KMS-11 (cell line): ENCODE measurements at regions not wholly inside any gene's neighbourhood (a gene's known extent, or its start where the extent isn't known, plus 50 kb on each side); places are given as distances from the start of the nearest gene placed in this dataset.

ENCODE experiments used
- H2AFZ ChIP-seq: fragments of 200-600 bp; sonication (generic); 2 replicates; pipeline ENCODE4 v1.6.1; 2016; ENCODE audit warnings: antibody characterized with exemption, mixed run types, low read depth
- H3K27ac ChIP-seq: fragments of 200-600 bp; sonication (generic); 2 replicates; pipeline ENCODE4 v1.6.1; 2016; ENCODE audit warnings: mild to moderate bottlenecking, mixed run types
- H3K27me3 ChIP-seq: fragments of 200-600 bp; sonication (generic); 2 replicates; pipeline ENCODE4 v1.6.1; 2017; ENCODE audit warnings: mild to moderate bottlenecking, low read depth, mixed run types, moderate library complexity; ENCODE audit not compliant: insufficient read depth
- H3K36me3 ChIP-seq: fragments of 200-600 bp; sonication (generic); 2 replicates; pipeline ENCODE4 v1.6.1; 2017; ENCODE audit warnings: mild to moderate bottlenecking, mixed run types; ENCODE audit not compliant: insufficient read depth
- H3K4me1 ChIP-seq: fragments of 200-600 bp; sonication (generic); 2 replicates; pipeline ENCODE4 v1.6.1; 2016; ENCODE audit warnings: mild to moderate bottlenecking, low read depth, mixed run types; ENCODE audit not compliant: poor library complexity, severe bottlenecking
- H3K4me2 ChIP-seq: fragments of 200-600 bp; sonication (generic); 2 replicates; pipeline ENCODE4 v1.7.0; 2016; ENCODE audit warnings: mild to moderate bottlenecking, mixed run types
- H3K4me3 ChIP-seq: fragments of 200-600 bp; sonication (generic); IDR thresholded peaks from 2 replicates; pipeline ENCODE4 v1.6.1; 2017; ENCODE audit warnings: low read depth, low read length, mixed read lengths; ENCODE audit not compliant: insufficient read depth
- H3K79me2 ChIP-seq: fragments of 200-600 bp; sonication (generic); 2 replicates; pipeline ENCODE4 v1.6.1; 2016; ENCODE audit warnings: low read depth, mixed run types; ENCODE audit not compliant: insufficient read depth
- H3K9ac ChIP-seq: fragments of 200-600 bp; sonication (generic); 2 replicates; pipeline ENCODE4 v1.6.1; 2016; ENCODE audit warnings: mild to moderate bottlenecking, mixed run types
- H4K20me1 ChIP-seq: fragments of 200-600 bp; sonication (generic); 2 replicates; pipeline ENCODE4 v1.6.1; 2016; ENCODE audit warnings: mild to moderate bottlenecking, mixed run types; ENCODE audit not compliant: insufficient read depth
- TF ChIP-seq, protein P1 (sequence below): fragments of 200-600 bp; sonication (generic); conservative IDR thresholded peaks from 2 replicates; pipeline ENCODE4 v1.6.1; 2017; ENCODE audit warnings: low read depth, mild to moderate bottlenecking, antibody characterized with exemption, low read length, moderate library complexity, mixed read lengths

DNA sequence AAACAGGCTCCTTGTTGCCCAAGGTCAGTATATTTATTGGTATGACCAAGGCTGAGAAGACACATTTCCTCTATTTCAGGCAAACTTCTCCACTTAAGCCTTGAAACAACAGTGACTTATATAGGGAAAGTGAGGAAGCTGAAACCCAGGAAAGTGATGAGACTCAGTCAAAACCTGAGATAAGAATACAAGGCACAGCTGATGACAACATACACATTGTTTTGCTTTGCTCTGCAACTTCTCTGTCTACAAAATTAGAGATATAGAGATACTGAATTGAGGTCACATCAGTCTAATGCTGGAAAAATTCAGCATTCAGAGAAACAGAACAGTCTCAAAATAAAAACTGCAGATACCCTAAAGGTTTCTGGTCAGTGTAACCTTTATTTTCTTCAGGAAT is 586.1 kb downstream of the DNAH5 start:
- Histone ChIP-seq H3K4me3 (no peak overlapping the region), H2AFZ (no peak overlapping the region), H3K4me2 (no peak overlapping the region), H3K27me3 (no peaks in the 10 kb centered on the region), H3K9ac (no peak overlapping the region), H3K4me1 (no peaks in the 10 kb centered on the region), H4K20me1 (no peaks in the 10 kb centered on the region), H3K79me2 (no peaks in the 10 kb centered on the region), H3K27ac (no peak overlapping the region), H3K36me3 (no peaks in the 10 kb centered on the region)
- TF ChIP-seq, protein P1, sequence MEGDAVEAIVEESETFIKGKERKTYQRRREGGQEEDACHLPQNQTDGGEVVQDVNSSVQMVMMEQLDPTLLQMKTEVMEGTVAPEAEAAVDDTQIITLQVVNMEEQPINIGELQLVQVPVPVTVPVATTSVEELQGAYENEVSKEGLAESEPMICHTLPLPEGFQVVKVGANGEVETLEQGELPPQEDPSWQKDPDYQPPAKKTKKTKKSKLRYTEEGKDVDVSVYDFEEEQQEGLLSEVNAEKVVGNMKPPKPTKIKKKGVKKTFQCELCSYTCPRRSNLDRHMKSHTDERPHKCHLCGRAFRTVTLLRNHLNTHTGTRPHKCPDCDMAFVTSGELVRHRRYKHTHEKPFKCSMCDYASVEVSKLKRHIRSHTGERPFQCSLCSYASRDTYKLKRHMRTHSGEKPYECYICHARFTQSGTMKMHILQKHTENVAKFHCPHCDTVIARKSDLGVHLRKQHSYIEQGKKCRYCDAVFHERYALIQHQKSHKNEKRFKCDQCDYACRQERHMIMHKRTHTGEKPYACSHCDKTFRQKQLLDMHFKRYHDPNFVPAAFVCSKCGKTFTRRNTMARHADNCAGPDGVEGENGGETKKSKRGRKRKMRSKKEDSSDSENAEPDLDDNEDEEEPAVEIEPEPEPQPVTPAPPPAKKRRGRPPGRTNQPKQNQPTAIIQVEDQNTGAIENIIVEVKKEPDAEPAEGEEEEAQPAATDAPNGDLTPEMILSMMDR, result no peak

DNA sequence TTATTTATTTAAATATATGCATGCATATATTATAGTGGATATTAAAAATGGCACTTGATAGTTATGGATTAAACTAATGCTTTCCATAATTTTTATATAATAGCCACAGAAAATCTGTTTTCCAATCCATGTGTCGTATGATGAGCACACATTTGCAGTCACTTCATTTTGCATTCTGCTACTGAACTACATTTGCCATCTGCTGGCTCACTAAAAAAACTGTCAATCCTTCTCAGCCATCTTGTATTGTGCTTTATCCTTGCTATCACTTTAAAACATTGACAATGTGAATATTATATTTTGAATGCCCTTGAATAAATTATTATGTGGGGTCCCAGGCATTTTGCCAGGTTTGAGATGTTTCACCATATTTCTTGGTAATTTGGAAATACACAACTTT is 586.6 kb downstream of the DNAH5 start:
- TF ChIP-seq, protein P1, result no peak
- H3K36me3 ChIP-seq, result no peaks in the 10 kb centered on the region
- H3K9ac ChIP-seq, result no peak overlapping the region
- H2AFZ ChIP-seq, result no peak overlapping the region
- no peaks in the 10 kb centered on the region for H3K4me1 ChIP-seq
- H4K20me1 ChIP-seq, result no peaks in the 10 kb centered on the region
- H3K27ac ChIP-seq, result no peak overlapping the region
- no peak overlapping the region for H3K4me3 ChIP-seq
- no peaks in the 10 kb centered on the region for H3K27me3 ChIP-seq
- H3K79me2 ChIP-seq, result no peaks in the 10 kb centered on the region
- no peak overlapping the region for H3K4me2 ChIP-seq

DNA sequence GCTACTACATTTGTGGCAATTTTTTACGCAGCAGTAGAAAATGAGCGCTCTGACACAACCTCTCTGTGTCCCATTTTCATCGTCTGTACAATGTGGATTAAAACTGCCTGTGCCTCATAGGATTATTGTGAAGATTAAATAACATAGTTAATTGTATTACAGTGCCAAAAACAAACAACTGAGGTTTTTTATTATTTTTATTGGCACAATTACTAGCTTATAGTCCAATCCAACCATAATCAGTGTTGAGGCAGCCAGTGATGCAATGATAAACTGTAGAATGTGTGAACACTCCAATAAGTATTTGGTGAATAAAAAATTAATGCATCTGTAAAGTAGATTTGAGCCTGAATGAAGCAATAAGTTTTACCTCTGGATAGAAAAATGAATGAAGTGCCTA is 588.3 kb downstream of the DNAH5 start:
- no peaks in the 10 kb centered on the region for H3K36me3 ChIP-seq
- no peaks in the 10 kb centered on the region for H3K79me2 ChIP-seq
- H3K27ac ChIP-seq, result no peak overlapping the region
- H3K9ac ChIP-seq, result no peak overlapping the region
- no peak overlapping the region for H3K4me2 ChIP-seq
- no peaks in the 10 kb centered on the region for H4K20me1 ChIP-seq
- no peaks in the 10 kb centered on the region for H3K27me3 ChIP-seq
- no peak overlapping the region for H2AFZ ChIP-seq
- no peaks in the 10 kb centered on the region for H3K4me1 ChIP-seq
- TF ChIP-seq, protein P1, result no peak
- H3K4me3 ChIP-seq, result no peak overlapping the region

DNA sequence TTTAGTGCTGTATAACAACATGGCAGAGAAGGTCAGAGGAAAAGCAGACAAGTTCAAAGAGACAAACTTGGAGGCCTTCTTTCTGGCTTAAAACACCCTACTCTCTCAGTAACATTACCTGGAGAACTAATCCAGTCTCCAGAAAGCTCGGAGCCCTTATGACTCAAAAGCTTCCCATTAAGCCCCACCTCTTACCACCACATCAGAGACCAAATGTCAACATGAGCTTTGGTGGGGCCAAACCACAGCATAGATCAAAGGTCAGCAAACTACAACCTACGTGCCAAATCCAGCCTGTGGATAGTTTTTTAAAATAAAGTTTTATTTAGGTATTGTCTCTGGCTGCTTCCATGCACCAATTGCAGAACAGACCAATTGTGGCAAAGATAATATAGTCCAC is 589.9 kb downstream of the DNAH5 start:
- no peaks in the 10 kb centered on the region for H3K27me3 ChIP-seq
- no peak overlapping the region for H3K4me3 ChIP-seq
- no peak overlapping the region for H3K4me2 ChIP-seq
- H2AFZ ChIP-seq, result no peak overlapping the region
- H3K4me1 ChIP-seq, result no peaks in the 10 kb centered on the region
- H4K20me1 ChIP-seq, result no peaks in the 10 kb centered on the region
- H3K9ac ChIP-seq, result no peak overlapping the region
- TF ChIP-seq, protein P1, result no peak
- no peaks in the 10 kb centered on the region for H3K36me3 ChIP-seq
- H3K27ac ChIP-seq, result no peak overlapping the region
- H3K79me2 ChIP-seq, result no peaks in the 10 kb centered on the region

DNA sequence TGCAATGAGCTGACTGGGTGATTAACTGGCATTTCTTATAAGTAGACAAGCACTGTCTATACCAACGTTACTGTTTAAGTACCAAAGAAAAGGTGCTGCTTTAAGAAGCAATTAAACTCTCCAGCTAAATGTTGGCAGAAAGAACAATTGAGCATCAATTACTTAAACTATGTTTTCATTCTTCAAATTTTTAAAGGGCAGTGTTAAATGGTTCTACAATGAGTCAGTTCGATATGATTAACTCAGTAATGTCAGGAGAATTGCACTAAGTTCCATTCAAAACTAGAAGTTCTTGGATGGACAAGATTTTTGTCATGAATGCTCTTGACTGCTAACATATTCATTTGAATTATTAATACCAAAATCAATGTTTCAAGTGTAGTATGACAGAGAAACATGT is 593.7 kb downstream of the DNAH5 start:
- no peaks in the 10 kb centered on the region for H3K4me1 ChIP-seq
- TF ChIP-seq, protein P1, result no peak
- no peaks in the 10 kb centered on the region for H3K36me3 ChIP-seq
- no peaks in the 10 kb centered on the region for H4K20me1 ChIP-seq
- H3K79me2 ChIP-seq, result no peaks in the 10 kb centered on the region
- no peak overlapping the region for H2AFZ ChIP-seq
- H3K4me2 ChIP-seq, result no peak overlapping the region
- no peak overlapping the region for H3K4me3 ChIP-seq
- H3K27me3 ChIP-seq, result no peaks in the 10 kb centered on the region
- H3K9ac ChIP-seq, result no peak overlapping the region
- no peak overlapping the region for H3K27ac ChIP-seq
